IPS-15b (cell line): ENCODE measurements at regions not wholly inside any gene's neighbourhood (a gene's known extent, or its start where the extent isn't known, plus 50 kb on each side); places are given as distances from the start of the nearest gene placed in this dataset.
"Not testable (repeated sequence)": the region's sequence is repeated elsewhere in the genome, so short reads cannot be mapped to it uniquely, and the experiment has no call there.

ENCODE experiments used
- H3K27me3 ChIP-seq: one replicate; pipeline ENCODE4 v1.6.1; 2013; ENCODE audit warnings: low read length; ENCODE audit not compliant: control insufficient read depth, insufficient read depth
- H3K36me3 ChIP-seq: one replicate; pipeline ENCODE4 v1.6.1; 2013; ENCODE audit warnings: low read length; ENCODE audit not compliant: control insufficient read depth, insufficient read depth
- H3K4me1 ChIP-seq: one replicate; pipeline ENCODE4 v1.6.1; 2013; ENCODE audit warnings: mild to moderate bottlenecking, low read length; ENCODE audit not compliant: control insufficient read depth, insufficient read depth
- H3K4me3 ChIP-seq: one replicate; pipeline ENCODE4 v1.5.1; 2013; ENCODE audit warnings: low read depth, low read length
- H3K9ac ChIP-seq: one replicate; pipeline ENCODE4 v1.6.1; 2013; ENCODE audit warnings: low read depth, mild to moderate bottlenecking, low read length
- H3K9me3 ChIP-seq: one replicate; pipeline ENCODE4 v1.6.1; 2013; ENCODE audit warnings: mild to moderate bottlenecking, low read length; ENCODE audit not compliant: control insufficient read depth, insufficient read depth

DNA sequence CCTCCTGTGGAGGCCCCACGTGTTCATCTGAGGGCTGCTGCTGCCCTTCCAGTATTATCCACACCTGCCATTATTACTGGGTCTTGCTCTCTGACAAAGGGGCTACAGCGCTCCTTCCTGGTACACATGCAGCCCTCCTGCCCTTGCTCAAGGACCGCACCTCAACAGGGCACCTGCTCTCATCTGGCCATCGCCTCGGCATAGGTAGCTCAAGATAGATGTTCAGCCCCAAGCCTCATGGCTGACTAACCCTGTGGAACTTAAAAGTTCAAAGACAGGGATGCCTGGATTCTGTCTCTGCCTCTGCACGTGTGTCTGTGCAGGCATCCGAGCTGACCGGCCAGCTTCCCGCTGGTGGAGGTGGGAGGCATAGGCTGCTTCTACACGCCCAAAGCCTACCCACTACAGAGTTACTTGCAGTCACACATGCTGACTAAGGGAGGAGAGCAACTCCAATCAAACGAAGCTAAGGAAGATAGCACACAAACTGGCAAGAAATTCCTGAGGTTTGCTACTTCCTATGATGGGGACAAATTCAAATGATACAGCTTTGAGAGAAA lies 152.5 kb upstream of the ATP10A start:
- no peaks in the 10 kb centered on the region for H3K9me3 ChIP-seq
- no peaks in the 10 kb centered on the region for H3K4me1 ChIP-seq
- H3K36me3 ChIP-seq, result no peaks in the 10 kb centered on the region
- no peak overlapping the region for H3K9ac ChIP-seq
- no peak overlapping the region for H3K4me3 ChIP-seq
- peaks cover 4% of the 10 kb centered on the region for H3K27me3 ChIP-seq

DNA sequence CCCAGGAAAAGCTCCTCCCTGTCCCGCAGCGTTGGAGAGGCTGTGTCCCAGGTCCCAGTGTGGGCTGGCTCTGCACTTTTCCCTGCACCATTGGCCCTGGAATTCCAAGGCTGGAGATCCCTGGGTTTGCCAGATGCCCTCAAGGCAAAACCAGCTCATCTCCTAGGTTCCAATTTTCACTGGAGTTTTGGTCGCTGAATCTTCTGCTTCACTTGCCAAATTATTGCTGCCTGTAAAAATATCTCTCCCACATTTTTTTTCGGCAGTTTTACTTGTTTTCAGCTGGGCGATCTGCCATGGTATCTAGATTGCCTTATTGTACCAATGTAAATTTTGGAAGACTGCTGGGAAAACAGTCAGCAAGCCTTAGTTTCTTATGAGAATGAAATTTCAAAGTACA lies 150.9 kb upstream of the ATP10A start:
- Histone ChIP-seq H3K36me3 (no peaks in the 10 kb centered on the region), H3K4me1 (no peaks in the 10 kb centered on the region), H3K27me3 (peaks cover 4% of the 10 kb centered on the region), H3K9ac (no peak overlapping the region), H3K9me3 (no peaks in the 10 kb centered on the region), H3K4me3 (no peak overlapping the region)

DNA sequence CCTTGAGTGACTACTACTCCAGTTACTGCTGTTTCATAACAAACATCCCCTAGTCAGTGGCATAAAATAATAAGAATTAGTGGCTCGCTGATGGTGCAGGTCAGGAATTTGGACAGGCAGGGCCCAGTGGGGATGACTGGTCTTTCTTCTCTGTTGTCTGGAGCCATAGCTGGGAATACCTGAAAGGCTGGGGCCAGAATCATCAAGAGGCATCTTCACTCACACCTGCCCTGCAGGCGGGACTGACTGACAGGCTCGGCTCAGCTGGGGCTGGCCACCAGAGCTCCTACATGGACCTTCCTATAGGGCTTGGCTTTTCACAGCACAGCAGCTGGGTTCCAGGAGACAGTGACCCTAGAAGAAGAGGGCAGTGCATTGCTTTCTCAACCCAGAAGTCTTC lies 148.8 kb upstream of the ATP10A start:
- no peak overlapping the region for H3K4me3 ChIP-seq
- H3K36me3 ChIP-seq, result no peaks in the 10 kb centered on the region
- H3K4me1 ChIP-seq, result no peaks in the 10 kb centered on the region
- H3K27me3 ChIP-seq, result peaks cover 4% of the 10 kb centered on the region
- no peak overlapping the region for H3K9ac ChIP-seq
- H3K9me3 ChIP-seq, result no peaks in the 10 kb centered on the region

- Histone ChIP-seq H3K36me3 (no peaks in the 10 kb centered on the region), H3K9me3 (no peaks in the 10 kb centered on the region), H3K4me3 (no peak overlapping the region), H3K4me1 (no peaks in the 10 kb centered on the region), H3K27me3 (no peaks in the 10 kb centered on the region), H3K9ac (no peak overlapping the region)
Measured at GRCh38 chr15:26007151-26007550, 144.0 kb upstream of the ATP10A start.

DNA sequence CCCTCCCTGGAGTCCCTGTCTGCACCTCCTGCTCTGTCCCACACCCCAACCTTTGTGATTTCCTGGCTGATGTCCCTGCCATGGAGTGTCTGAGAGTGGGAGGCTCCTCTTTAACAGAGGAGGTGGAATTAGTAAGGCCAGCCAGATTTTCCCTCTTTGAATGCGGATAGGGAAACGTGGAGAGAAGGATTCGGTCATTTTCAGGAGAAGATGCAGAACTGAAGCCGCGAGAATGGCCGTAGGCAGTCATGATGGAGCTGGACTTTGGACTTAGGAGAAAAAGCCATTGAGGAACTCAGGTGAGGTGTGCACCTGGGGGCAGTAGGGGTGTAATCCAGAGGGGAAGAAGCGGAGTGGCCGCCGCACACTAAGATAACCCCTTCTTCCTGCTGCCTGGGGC lies 138.1 kb upstream of the ATP10A start:
- H3K36me3 ChIP-seq, result no peaks in the 10 kb centered on the region
- H3K4me1 ChIP-seq, result no peaks in the 10 kb centered on the region
- no peak overlapping the region for H3K9ac ChIP-seq
- no peaks in the 10 kb centered on the region for H3K9me3 ChIP-seq
- H3K27me3 ChIP-seq, result no peaks in the 10 kb centered on the region
- no peak overlapping the region for H3K4me3 ChIP-seq

DNA sequence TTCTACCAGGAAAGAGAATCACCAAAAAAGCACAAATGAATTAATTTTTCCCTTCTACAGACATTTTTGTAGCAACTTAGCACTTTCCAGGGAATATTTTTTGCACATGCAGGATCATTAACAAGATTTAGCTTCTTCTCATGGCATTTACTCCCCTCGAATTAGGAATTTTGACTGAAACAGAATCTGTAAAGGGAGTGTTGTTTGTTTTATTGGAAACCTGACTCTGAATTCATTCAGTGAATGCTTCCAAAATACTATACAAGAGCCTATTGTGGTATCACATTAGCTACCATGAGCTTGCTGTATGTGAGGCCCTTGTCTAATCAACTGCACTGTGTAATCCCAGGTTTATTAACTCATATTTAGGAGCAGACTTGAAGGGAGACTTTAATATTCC lies 130.4 kb upstream of the ATP10A start:
- Histone ChIP-seq H3K9me3 (no peaks in the 10 kb centered on the region), H3K27me3 (no peaks in the 10 kb centered on the region), H3K4me3 (no peak overlapping the region), H3K36me3 (no peaks in the 10 kb centered on the region), H3K4me1 (peaks cover 3% of the 10 kb centered on the region), H3K9ac (no peak overlapping the region)

GRCh38 chr15:25990220-25990619 lies 127.1 kb upstream of the ATP10A start:
- Histone ChIP-seq H3K36me3 (no peaks in the 10 kb centered on the region), H3K27me3 (no peaks in the 10 kb centered on the region), H3K4me1 (peaks cover 8% of the 10 kb centered on the region), H3K9me3 (no peaks in the 10 kb centered on the region), H3K9ac (no peak overlapping the region), H3K4me3 (no peak overlapping the region)

DNA sequence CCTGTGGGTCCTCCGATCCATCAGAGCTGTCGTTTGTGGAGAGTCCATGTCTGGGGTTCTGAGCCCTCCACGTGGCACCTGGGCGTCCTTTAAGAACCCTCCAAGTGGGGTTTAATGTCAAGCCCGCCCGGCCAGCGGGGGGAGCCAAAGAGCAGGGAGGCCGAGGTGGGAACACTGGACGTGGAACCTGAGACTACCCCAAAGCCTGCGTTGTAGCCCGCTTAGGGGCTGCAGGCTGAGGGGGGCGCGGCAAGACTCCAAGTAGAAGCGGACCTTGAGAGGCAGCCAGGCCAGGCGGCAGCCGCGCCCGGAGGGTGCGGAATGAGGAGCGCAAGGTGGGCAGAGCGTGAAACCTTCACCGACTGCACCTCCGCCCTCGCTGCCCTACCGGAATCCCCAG lies 126.2 kb upstream of the ATP10A start:
- no peak overlapping the region for H3K9ac ChIP-seq
- peaks cover 6% of the 10 kb centered on the region for H3K4me1 ChIP-seq
- no peak overlapping the region for H3K4me3 ChIP-seq
- no peaks in the 10 kb centered on the region for H3K9me3 ChIP-seq
- H3K36me3 ChIP-seq, result no peaks in the 10 kb centered on the region
- no peaks in the 10 kb centered on the region for H3K27me3 ChIP-seq

DNA sequence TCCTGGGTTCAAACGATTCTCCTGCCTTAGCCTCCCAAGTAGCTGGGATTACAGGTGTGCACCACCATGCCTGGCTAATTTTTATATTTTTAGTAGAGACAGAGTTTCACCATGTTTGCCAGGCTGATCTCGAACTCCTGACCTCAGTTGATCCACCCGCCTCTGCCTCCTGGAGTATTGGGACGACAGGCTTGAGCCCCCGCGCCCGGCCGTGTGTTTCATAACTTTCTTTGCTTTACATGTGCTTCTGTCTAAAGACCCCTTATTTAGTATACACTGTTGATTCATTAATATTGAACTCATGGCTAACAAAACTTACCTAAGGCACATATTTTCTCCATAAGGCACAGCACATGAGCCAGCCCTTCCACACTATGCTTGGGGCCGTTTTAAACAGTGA lies 125.6 kb upstream of the ATP10A start:
- H3K4me1 ChIP-seq, H3K27me3 ChIP-seq, H3K9me3 ChIP-seq, H3K9ac ChIP-seq, H3K4me3 ChIP-seq, H3K36me3 ChIP-seq: not testable (repeated sequence)

GRCh38 chr15:25987638-25988037 lies 124.5 kb upstream of the ATP10A start:
- H3K9me3 ChIP-seq, result no peaks in the 10 kb centered on the region
- H3K4me1 ChIP-seq, result peaks cover 6% of the 10 kb centered on the region
- H3K27me3 ChIP-seq, result no peaks in the 10 kb centered on the region
- no peak overlapping the region for H3K4me3 ChIP-seq
- H3K9ac ChIP-seq, result no peak overlapping the region
- H3K36me3 ChIP-seq, result no peaks in the 10 kb centered on the region

- Histone ChIP-seq H3K9ac (no peak overlapping the region), H3K27me3 (no peaks in the 10 kb centered on the region), H3K36me3 (no peaks in the 10 kb centered on the region), H3K4me3 (no peak overlapping the region), H3K9me3 (no peaks in the 10 kb centered on the region), H3K4me1 (peaks cover 6% of the 10 kb centered on the region)
Measured at GRCh38 chr15:25985165-25985564, 122.0 kb upstream of the ATP10A start.

DNA sequence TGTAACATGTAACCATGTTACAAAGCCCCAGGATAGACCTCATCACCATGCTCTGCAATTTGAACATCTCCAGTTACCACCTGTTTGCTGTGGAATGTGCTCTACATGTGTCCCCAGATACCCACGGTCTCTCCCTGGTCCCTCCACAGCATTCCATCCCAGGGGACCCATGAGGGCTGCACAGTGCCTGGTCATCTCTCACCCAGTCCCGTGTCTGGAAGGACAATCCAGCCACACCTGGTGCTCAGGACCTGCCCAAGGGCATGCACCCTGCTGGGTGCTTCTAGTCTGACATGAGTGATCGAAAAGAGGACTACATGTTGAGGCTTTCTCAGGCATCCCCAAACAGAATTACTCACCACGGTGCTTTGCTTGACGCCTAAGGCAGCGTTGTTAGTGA lies 119.6 kb upstream of the ATP10A start:
- no peaks in the 10 kb centered on the region for H3K27me3 ChIP-seq
- no peak overlapping the region for H3K9ac ChIP-seq

DNA sequence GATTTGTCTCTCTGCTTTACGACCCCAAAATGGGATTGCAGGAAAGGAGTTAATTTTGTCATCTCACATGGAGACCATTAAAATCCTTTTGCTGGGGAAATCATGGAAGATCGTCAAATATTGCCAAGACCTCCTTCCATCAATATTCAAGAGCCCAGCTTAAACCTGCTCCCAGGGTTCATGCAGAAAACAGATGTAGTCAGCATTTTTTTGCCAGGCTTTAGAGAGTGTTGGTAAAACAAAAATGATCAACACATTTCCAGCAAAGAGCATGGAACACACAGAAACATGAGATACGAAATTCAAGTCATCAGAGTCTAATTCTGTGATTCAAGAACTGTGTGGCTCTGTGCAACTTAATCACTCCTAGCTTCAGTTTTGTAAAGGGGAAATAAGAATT lies 118.0 kb upstream of the ATP10A start:
- no peak overlapping the region for H3K9ac ChIP-seq
- no peaks in the 10 kb centered on the region for H3K9me3 ChIP-seq
- peaks cover 2% of the 10 kb centered on the region for H3K4me1 ChIP-seq
- H3K36me3 ChIP-seq, result no peaks in the 10 kb centered on the region
- H3K27me3 ChIP-seq, result no peaks in the 10 kb centered on the region
- no peak overlapping the region for H3K4me3 ChIP-seq

More for the DNA sequence above, 119.6 kb upstream of the ATP10A start:
- Histone ChIP-seq H3K4me3 (no peak overlapping the region), H3K4me1 (peaks cover 6% of the 10 kb centered on the region), H3K36me3 (no peaks in the 10 kb centered on the region), H3K9me3 (no peaks in the 10 kb centered on the region)
